CD4-positive, alpha-beta T cell treated with Interleukin-17A for 4 hours (primary cell): ENCODE measurements at regions not wholly inside any gene's neighbourhood (a gene's known extent, or its start where the extent isn't known, plus 50 kb on each side); places are given as distances from the start of the nearest gene placed in this dataset.

Experiments
- DNase-seq: peaks from one replicate; pipeline ENCODE4 v3.0.0-alpha.2; 2020; ENCODE audit warnings: mixed read lengths

DNA sequence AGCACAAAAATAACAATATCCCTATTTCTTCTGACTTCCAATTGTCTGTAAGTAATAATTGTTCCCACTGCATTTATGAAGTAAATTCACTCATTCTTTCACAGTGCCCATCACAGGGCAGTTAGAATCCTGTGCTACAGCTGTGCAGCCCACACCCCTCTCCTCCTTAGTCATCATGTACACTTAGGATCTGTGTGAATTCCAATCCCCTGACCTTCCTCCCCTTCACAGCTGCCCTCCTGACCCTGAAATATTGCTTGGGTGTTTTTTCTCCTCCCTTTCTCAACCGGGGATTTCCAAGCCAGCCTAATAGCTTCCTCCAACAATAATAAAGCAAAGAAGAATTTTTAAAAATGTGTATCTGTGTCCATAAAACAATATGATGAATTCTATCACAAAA lies 91.5 kb upstream of the BEND6 start:
- no peak for DNase-seq

- DNase-seq, result no peak
Measured at GRCh38 chr6:56862415-56863175, 92.3 kb upstream of the BEND6 start.

- DNase-seq, result no peak
Measured at GRCh38 chr6:56860475-56860874, 94.4 kb upstream of the BEND6 start.

GRCh38 chr6:56856036-56856580 lies 98.8 kb upstream of the BEND6 start:
- no peak for DNase-seq

DNA sequence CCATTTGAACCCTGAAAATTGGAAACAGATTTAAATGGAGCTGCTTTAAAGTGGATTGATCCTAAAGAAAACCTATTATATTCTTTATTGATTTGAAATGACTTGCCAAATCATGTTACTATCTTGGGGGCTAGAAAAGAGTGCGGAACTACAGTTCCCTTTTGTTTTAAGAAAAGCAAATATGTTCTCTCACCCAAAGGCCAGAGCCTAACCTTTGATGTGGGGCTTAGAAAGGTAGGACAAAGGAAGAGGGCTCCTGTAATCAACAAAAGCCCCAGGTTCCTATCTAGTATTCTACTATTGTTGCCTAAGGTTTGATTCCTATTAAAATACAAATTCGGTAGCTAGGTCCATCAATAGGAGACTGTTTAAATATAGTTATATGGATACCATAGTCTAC lies 100.8 kb upstream of the BEND6 start:
- no peak for DNase-seq

DNA sequence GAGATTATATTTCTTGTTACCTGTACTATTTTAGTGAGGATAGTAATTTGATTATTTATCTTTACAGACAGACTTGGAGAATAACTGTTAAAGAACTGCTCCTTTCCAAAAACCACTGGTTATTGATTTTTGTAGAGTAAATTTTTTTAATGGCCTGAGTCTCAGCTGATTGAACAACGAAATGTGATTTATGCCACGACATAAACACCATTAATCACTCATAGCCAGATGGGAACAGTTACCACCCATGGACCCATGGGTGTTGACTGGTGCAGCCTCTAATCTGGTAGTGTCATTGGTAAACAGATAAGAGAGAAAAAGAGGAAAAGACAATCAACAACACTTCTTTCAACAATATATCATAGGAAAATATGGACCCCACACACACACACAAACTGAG lies 101.4 kb upstream of the BEND6 start:
- no peak for DNase-seq

GRCh38 chr6:56852260-56853010 lies 102.5 kb upstream of the BEND6 start:
- DNase-seq, result no peak

DNA sequence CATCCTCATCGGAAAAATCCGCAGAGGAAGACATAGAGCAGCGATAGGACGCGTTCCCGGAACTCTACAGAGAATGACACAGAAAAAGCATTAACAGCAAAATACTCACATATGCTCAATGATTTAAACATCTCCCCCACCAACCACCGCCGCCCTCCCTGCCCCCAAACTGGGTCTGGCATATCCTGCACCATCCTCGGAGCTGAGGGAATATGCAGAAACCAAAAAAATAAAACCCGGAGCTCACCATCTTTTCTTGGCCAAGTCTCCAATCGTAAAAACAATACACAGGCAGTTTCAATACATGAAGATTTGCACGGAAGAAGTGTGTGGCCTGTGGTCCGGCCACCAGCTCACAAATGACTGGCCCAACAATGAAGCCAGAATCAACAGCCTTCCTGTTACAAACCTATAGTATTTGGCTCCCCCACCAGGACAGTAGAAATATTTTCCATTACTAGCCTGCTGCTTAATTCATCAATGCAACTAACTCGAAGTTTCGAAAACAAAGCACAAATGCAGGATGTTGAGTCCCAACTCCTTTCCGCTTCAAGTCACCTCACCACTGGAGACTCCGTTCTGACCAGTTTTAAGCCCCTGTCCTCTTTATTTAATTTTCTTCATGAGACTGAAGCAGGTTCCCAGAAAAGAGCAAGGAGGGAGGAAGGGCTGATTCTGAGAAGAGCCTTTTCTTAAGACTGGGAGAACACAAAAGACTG lies 103.2 kb upstream of the BEND6 start:
- DNase-seq, result peak; percentile 5

DNA sequence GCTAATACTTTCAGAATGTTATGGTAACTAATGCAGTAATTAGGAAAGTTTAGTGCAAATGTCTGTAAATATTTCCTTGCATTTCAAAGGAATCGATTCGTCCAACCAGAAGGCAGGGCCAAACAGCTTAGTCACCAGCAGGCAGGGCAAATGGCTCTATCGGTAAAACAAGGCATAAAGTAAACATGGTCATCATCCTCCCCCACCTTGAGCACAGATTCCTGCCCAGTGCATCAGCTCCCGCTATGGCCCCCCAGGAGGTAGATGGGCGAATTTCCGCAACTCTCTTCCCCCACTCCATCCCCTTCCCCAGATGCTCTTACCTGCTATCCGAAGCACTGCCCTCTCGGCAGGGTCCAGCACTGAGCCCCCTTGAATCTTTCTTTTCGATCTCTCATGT lies 103.8 kb upstream of the BEND6 start:
- no peak for DNase-seq

GRCh38 chr6:56850626-56851025 lies 104.3 kb upstream of the BEND6 start:
- DNase-seq, result no peak

GRCh38 chr6:56849896-56850295 lies 105.0 kb upstream of the BEND6 start:
- no peak for DNase-seq

DNA sequence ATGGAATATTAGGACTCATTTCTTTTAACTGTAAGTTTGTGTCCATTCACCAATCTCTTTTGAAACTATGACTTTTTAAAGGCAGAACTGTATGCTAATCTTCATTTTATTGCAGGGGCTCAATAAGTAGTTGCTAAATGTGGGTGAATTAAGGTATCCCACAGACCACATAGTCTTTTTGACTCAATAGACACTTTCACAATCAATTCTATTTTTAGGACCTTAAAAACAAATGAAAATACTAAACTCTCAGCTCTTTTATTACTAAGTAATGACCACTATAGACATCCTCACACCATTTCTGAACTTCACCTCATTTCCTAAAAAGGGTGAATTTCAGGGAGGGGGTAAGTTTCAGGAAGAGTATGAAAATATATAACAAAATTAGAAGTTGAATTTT lies 106.8 kb upstream of the BEND6 start:
- no peak for DNase-seq

GRCh38 chr6:56845032-56845431 lies 109.9 kb upstream of the BEND6 start:
- DNase-seq, result no peak

DNA sequence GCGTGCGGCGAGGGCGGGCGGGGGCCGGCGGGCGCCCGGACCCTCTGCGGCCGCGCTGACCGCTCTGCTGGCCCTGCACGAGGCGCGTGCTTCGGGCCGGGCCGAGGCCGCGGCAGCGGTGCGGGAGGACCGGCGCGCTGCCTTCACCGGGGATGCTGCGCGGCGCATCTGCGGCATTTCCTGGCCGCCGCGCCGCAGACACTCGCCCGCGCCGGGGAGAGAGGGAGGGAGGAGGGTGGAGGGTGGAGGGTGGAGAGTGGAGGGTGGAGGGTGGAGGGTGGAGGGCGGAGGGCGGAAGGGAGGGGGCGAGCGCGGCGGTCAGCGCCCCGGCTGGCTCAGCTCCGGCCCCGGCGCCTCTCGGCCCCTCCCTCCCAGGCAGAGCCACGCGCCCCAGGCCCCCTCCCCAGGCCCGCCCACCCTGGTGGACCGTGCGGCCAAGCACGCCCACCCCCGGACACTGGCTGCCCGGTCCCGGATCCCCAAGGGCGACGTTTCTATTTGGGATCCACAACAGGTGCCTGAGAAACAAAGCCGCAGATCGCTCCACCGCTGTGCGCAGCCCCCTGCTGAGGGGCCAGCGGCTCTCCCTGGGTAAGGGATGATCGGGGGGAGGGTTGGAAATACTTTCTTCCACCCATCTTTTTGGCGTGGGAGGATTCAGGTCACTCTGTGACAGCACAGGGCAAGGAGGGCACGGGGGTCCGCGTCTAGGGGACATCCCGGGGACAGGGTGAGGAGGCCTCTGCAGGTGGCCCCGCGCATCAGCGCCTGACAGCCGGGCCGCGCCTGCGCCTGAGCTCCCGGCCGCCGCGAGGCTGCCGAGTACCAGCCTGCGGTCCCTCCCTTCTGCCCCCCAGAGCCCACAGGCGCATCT lies 111.2 kb upstream of the BEND6 start:
- peak; percentile 66 for DNase-seq

- peak; percentile 4 for DNase-seq
Measured at GRCh38 chr6:56842686-56843475, 112.0 kb upstream of the BEND6 start.

DNA sequence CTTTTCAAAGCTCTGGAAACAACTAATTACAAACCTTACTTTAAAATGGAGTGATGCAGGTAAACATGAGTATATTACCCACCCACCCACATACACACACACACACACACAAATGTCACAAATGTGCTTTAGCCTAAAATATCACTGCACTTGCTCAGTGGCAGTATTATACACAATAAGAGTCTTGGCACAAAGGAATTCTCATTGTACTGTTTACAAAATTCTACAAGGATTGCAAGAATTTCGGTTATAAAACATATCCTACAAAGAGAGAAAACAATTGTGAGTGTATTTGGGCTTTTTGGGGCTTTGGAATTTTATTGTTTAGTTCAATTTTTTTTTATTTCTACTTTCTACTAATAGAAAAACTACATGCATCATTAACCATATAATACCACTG lies 113.2 kb upstream of the BEND6 start:
- DNase-seq, result no peak

DNA sequence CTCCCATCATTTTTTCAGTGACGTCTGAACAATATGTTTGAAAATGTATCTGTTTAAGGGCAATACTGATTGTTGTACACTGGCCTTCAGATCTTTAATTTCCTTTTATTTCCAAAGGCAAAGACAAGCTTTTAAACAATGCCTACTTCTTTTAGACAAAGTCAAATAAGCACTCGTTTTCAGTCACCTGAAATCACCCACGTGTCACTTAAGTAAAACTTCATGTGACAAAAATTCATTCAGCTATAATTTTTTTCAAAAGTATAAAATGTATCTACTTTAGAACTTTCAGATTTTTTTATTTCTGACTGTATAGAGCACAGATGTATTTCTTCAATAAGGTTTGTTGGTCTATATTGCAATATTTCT lies 113.5 kb upstream of the BEND6 start:
- DNase-seq, result no peak

- no peak for DNase-seq
Measured at GRCh38 chr6:56840467-56841380, 114.2 kb upstream of the BEND6 start.

GRCh38 chr6:56839533-56840183 lies 115.2 kb upstream of the BEND6 start:
- DNase-seq, result no peak

GRCh38 chr6:56838965-56839364 lies 115.9 kb upstream of the BEND6 start:
- DNase-seq, result no peak
